Mesenchymal stem cell (in vitro differentiated cells and primary cell): ENCODE measurements at regions not wholly inside any gene's neighbourhood (a gene's known extent, or its start where the extent isn't known, plus 50 kb on each side); places are given as distances from the start of the nearest gene placed in this dataset.

ENCODE experiments used
- DNase-seq: peaks from one replicate; pipeline ENCODE4 v3.0.0-alpha.2; 2013
- H2AFZ ChIP-seq: one replicate; pipeline ENCODE4 v1.6.1; 2013; ENCODE audit warnings: low read depth, mild to moderate bottlenecking, control low read depth, inconsistent platforms, low read length, moderate library complexity
- H2AK5ac ChIP-seq: 2 replicates; pipeline ENCODE4 v1.6.1; 2013; ENCODE audit warnings: low read length, moderate library complexity, mild to moderate bottlenecking, inconsistent platforms; ENCODE audit not compliant: severe bottlenecking
- H2BK120ac ChIP-seq: one replicate; pipeline ENCODE4 v1.6.1; 2013; ENCODE audit warnings: low read depth, mild to moderate bottlenecking, inconsistent platforms, low read length, moderate library complexity
- H2BK12ac ChIP-seq, 2 experiments: one replicate each; pipeline ENCODE4 v1.6.1; 2013; ENCODE audit warnings: inconsistent platforms in 2 of 2, low read length in 2 of 2, mild to moderate bottlenecking in 2 of 2, moderate library complexity in 2 of 2, control low read depth in 1 of 2
- H2BK15ac ChIP-seq: one replicate; pipeline ENCODE4 v1.6.1; 2013; ENCODE audit warnings: mild to moderate bottlenecking, low read depth, inconsistent platforms; ENCODE audit not compliant: poor library complexity, severe bottlenecking
- H2BK5ac ChIP-seq: 2 replicates; pipeline ENCODE4 v1.6.1; 2013; ENCODE audit warnings: low read depth, mild to moderate bottlenecking, low read length, control low read depth, inconsistent platforms; ENCODE audit not compliant: poor library complexity, severe bottlenecking
- H3K14ac ChIP-seq, 2 experiments: one replicate each; pipeline ENCODE4 v1.6.1; 2013; ENCODE audit warnings: inconsistent platforms in 2 of 2, low read length in 2 of 2, control low read depth in 1 of 2, mild to moderate bottlenecking in 1 of 2, moderate library complexity in 1 of 2
- H3K18ac ChIP-seq, 2 experiments: one replicate each; pipeline ENCODE4 v1.6.1; 2013; ENCODE audit warnings: inconsistent platforms in 2 of 2, low read length in 2 of 2, control low read depth in 1 of 2, low read depth in 1 of 2, mild to moderate bottlenecking in 1 of 2
- H3K23ac ChIP-seq, 2 experiments: one replicate each; pipeline ENCODE4 v1.6.1; 2013; ENCODE audit warnings: inconsistent platforms in 2 of 2, low read length in 2 of 2, mild to moderate bottlenecking in 2 of 2, moderate library complexity in 2 of 2, control low read depth in 1 of 2
- H3K27ac ChIP-seq: 2 replicates; pipeline ENCODE4 v1.5.1; 2013; ENCODE audit warnings: mild to moderate bottlenecking, moderate library complexity, low read length, control low read depth, inconsistent platforms; ENCODE audit not compliant: poor library complexity, severe bottlenecking
- H3K27me3 ChIP-seq, 2 experiments: 2 replicates each; pipeline versions ENCODE4 v1.6.1 to v1.7.0; 2013; ENCODE audit warnings: low read length in 2 of 2, mild to moderate bottlenecking in 2 of 2, moderate library complexity in 2 of 2, control low read depth in 1 of 2, inconsistent platforms in 1 of 2; ENCODE audit not compliant: control insufficient read depth in 1 of 2, insufficient read depth in 1 of 2
- H3K36me3 ChIP-seq, 2 experiments: 2 replicates each; pipeline versions ENCODE4 v1.6.1 to v1.7.0; 2013; ENCODE audit warnings: low read length in 2 of 2, control low read depth in 1 of 2, inconsistent platforms in 1 of 2, low read depth in 1 of 2, mild to moderate bottlenecking in 1 of 2; ENCODE audit not compliant: insufficient read depth in 2 of 2, control insufficient read depth in 1 of 2
- H3K4ac ChIP-seq, 2 experiments: one replicate each; pipeline ENCODE4 v1.6.1; 2013; ENCODE audit warnings: inconsistent platforms in 2 of 2, low read length in 2 of 2, mild to moderate bottlenecking in 2 of 2, moderate library complexity in 2 of 2, control low read depth in 1 of 2, low read depth in 1 of 2
- H3K4me1 ChIP-seq: 2 replicates; pipeline ENCODE4 v1.6.1; 2013; ENCODE audit warnings: low read depth, low read length, control low read depth; ENCODE audit not compliant: control insufficient read depth, insufficient read depth
- H3K4me2 ChIP-seq: 2 replicates; pipeline ENCODE4 v1.6.1; 2013; ENCODE audit warnings: low read length, mild to moderate bottlenecking, inconsistent platforms; ENCODE audit not compliant: poor library complexity, severe bottlenecking
- H3K4me3 ChIP-seq, 2 experiments: 2 replicates each; pipeline versions ENCODE4 v1.5.1 to v1.7.0; 2013; ENCODE audit warnings: low read length in 2 of 2, mild to moderate bottlenecking in 2 of 2, control low read depth in 1 of 2, low read depth in 1 of 2; ENCODE audit not compliant: insufficient read depth in 1 of 2
- H3K79me1 ChIP-seq: replicated peaks from 2 replicates; pipeline ENCODE4 v1.6.1; 2013; ENCODE audit warnings: mild to moderate bottlenecking, control low read depth, low read length, inconsistent platforms; ENCODE audit not compliant: poor library complexity, severe bottlenecking
- H3K9ac ChIP-seq: 2 replicates; pipeline ENCODE4 v1.7.0; 2013; ENCODE audit warnings: mild to moderate bottlenecking, low read length, moderate library complexity
- H3K9me3 ChIP-seq: 2 replicates; pipeline ENCODE4 v1.7.0; 2013; ENCODE audit warnings: mild to moderate bottlenecking, low read length; ENCODE audit not compliant: control insufficient read depth
- H4K8ac ChIP-seq: one replicate; pipeline ENCODE4 v1.6.1; 2013; ENCODE audit warnings: inconsistent platforms, mild to moderate bottlenecking, low read length, moderate library complexity
- H4K91ac ChIP-seq: one replicate; pipeline ENCODE4 v1.6.1; 2013; ENCODE audit warnings: mild to moderate bottlenecking, low read length, inconsistent platforms
- WGBS: methylation state at CpG from one replicate; pipeline ENCODE4 v1.1.7; 2013; ENCODE audit warnings: mixed read lengths; 5-methylcytosine and 5-hydroxymethylcytosine counted together

GRCh38 chr7:109336531-109336930 is 766.9 kb downstream of the DNAJB9 start:
- H2BK120ac ChIP-seq = no peak overlapping the region
- no peak overlapping the region for H3K14ac ChIP-seq
- no peak overlapping the region for H3K4me3 ChIP-seq
- no peak overlapping the region for H3K9ac ChIP-seq
- no peak overlapping the region for H2BK15ac ChIP-seq
- no peak for DNase-seq
- no peak overlapping the region for H3K27ac ChIP-seq
- no peak overlapping the region for H2AK5ac ChIP-seq
- H3K79me1 ChIP-seq = no peaks in the 10 kb centered on the region
- H2BK5ac ChIP-seq = no peak overlapping the region
- no peaks in the 10 kb centered on the region for H3K9me3 ChIP-seq
- no peak overlapping the region for H3K4me2 ChIP-seq
- no peaks in the 10 kb centered on the region for H3K36me3 ChIP-seq
- no peak overlapping the region for H4K91ac ChIP-seq
- H3K4ac ChIP-seq = no peak overlapping the region
- no peaks in the 10 kb centered on the region for H3K4me1 ChIP-seq
- no peak overlapping the region for H2AFZ ChIP-seq
- no peaks in the 10 kb centered on the region for H3K27me3 ChIP-seq
- H4K8ac ChIP-seq = no peak overlapping the region
- H3K23ac ChIP-seq = no peak overlapping the region
- H2BK12ac ChIP-seq = no peak overlapping the region
- no peak overlapping the region for H3K18ac ChIP-seq

GRCh38 chr7:109343678-109344077 is 774.0 kb downstream of the DNAJB9 start:
- Histone ChIP-seq H3K4me2 (no peak overlapping the region), H3K9ac (no peak overlapping the region), H3K4me1 (no peaks in the 10 kb centered on the region), H4K8ac (no peak overlapping the region), H3K79me1 (no peaks in the 10 kb centered on the region), H2AFZ (no peak overlapping the region), H3K4me3 (no peak overlapping the region), H2BK120ac (no peak overlapping the region), H3K4ac (no peak overlapping the region), H3K23ac (no peak overlapping the region), H2AK5ac (no peak overlapping the region), H3K18ac (no peak overlapping the region), H4K91ac (no peak overlapping the region), H3K14ac (no peak overlapping the region), H3K36me3 (no peaks in the 10 kb centered on the region), H2BK5ac (no peak overlapping the region), H3K9me3 (no peaks in the 10 kb centered on the region), H2BK12ac (no peak overlapping the region), H3K27me3 (no peaks in the 10 kb centered on the region), H2BK15ac (no peak overlapping the region), H3K27ac (no peak overlapping the region)
- DNase-seq = no peak
- WGBS = no CpG with 5 or more reads among the region's 2 CpGs

- H4K91ac ChIP-seq = no peak overlapping the region
- H2BK120ac ChIP-seq = no peak overlapping the region
- no peak overlapping the region for H3K4me2 ChIP-seq
- H3K4me1 ChIP-seq = no peaks in the 10 kb centered on the region
- no peak overlapping the region for H2BK15ac ChIP-seq
- no peak overlapping the region for H3K23ac ChIP-seq
- H3K9ac ChIP-seq = no peak overlapping the region
- H3K4ac ChIP-seq = no peak overlapping the region
- no peak overlapping the region for H3K4me3 ChIP-seq
- H2AK5ac ChIP-seq = no peak overlapping the region
- no peaks in the 10 kb centered on the region for H3K79me1 ChIP-seq
- no peaks in the 10 kb centered on the region for H3K9me3 ChIP-seq
- no peaks in the 10 kb centered on the region for H3K27me3 ChIP-seq
- no peaks in the 10 kb centered on the region for H3K36me3 ChIP-seq
- no peak overlapping the region for H2BK12ac ChIP-seq
- H2AFZ ChIP-seq = no peak overlapping the region
- H4K8ac ChIP-seq = no peak overlapping the region
- 91% methylated on average over 6 of the region's 9 CpGs for WGBS
- no peak overlapping the region for H2BK5ac ChIP-seq
- no peak overlapping the region for H3K14ac ChIP-seq
- DNase-seq = no peak
- no peak overlapping the region for H3K27ac ChIP-seq
- no peak overlapping the region for H3K18ac ChIP-seq
These were observed 781.8 kb downstream of the DNAJB9 start for GRCh38 chr7:109351493-109351892.

GRCh38 chr7:109354000-109354399 is 784.3 kb downstream of the DNAJB9 start:
- Histone ChIP-seq H3K27ac (no peak overlapping the region), H4K8ac (no peak overlapping the region), H2BK15ac (no peak overlapping the region), H2BK5ac (no peak overlapping the region), H3K36me3 (no peaks in the 10 kb centered on the region), H3K4me1 (no peaks in the 10 kb centered on the region), H3K4ac (no peak overlapping the region), H2AK5ac (no peak overlapping the region), H3K27me3 (no peaks in the 10 kb centered on the region), H3K23ac (no peak overlapping the region), H2BK120ac (no peak overlapping the region), H2AFZ (no peak overlapping the region), H4K91ac (no peak overlapping the region), H3K9me3 (peaks cover under 1% of the 10 kb centered on the region), H3K4me2 (no peak overlapping the region), H3K4me3 (no peak overlapping the region), H3K79me1 (no peaks in the 10 kb centered on the region), H3K9ac (no peak overlapping the region), H2BK12ac (no peak overlapping the region), H3K18ac (no peak overlapping the region), H3K14ac (no peak overlapping the region)
- WGBS = 81% methylated on average over 2 of the region's 3 CpGs
- no peak for DNase-seq
